ENCODE measurements at regions not wholly inside any gene's neighbourhood (a gene's known extent, or its start where the extent isn't known, plus 50 kb on each side); places are given as distances from the start of the nearest gene placed in this dataset.

DNA sequence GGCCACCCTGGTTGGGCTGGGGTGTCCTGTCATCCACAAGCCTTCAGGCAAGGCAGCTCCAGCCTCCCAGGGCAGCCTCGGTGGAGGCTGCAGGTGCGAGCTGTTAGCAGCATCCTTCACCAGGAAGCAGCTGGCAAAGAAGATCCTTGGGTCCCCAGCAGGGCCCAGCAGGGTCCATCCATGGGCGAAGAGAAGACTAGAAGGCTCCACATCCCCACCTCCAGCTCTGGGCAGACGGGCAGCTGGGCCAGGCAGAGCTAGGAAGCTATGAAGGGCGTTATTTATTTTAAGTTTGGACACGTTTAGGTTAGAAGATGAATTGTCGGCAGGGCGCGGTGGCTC is 348.5 kb downstream of the TCERG1L start:
- H3K4me1 ChIP-seq (ENCODE audit: insufficient read depth, low read length): no peaks in the 10 kb centered on the region
- H4K91ac ChIP-seq (ENCODE audit: insufficient read length, low read depth, low read length): no peak overlapping the region
- WGBS (ENCODE audit: extremely low coverage, insufficient read length, low lambda C conversion rate): no CpG with 5 or more reads among the region's 9 CpGs
- peaks cover 0 to 3% of the 10 kb centered on the region in 2 experiments; a peak in 3 of 4 replicates for H3K4me1 Mint-ChIP-seq
- no peak overlapping the region for H3K4ac ChIP-seq (ENCODE audit: low read depth, low read length)
- H4K8ac ChIP-seq (replicated peaks; ENCODE audit: insufficient read length, low read depth, low read length): no peak overlapping the region
- H2BK12ac ChIP-seq (ENCODE audit: insufficient read length, low read depth, low read length): no peak overlapping the region
- peaks cover 0 to 5% of the 10 kb centered on the region in 2 experiments; a peak in 4 of 5 replicates for H3K9me3 Mint-ChIP-seq
- peaks cover 6% of the 10 kb centered on the region for H3K27me3 Mint-ChIP-seq (ENCODE audit: low read depth)
- peaks cover 0 to 1% (median 0%) of the 10 kb centered on the region in 3 experiments; a peak in 2 of 7 replicates for H3K36me3 Mint-ChIP-seq (ENCODE audit: insufficient read depth in 1 of 3, low read depth in 3 of 3)
- no peak overlapping the region for H2BK5ac ChIP-seq (ENCODE audit: insufficient read length, low read length)
- no peaks in the 10 kb centered on the region; the same call in 1 of the 2 replicates for H3K79me2 ChIP-seq (ENCODE audit: insufficient read depth, low read length)
- H3T11ph ChIP-seq (ENCODE audit: low read length): no peak overlapping the region
- no peak overlapping the region for H3K56ac ChIP-seq (ENCODE audit: insufficient read length, low read depth, low read length)
- no peak overlapping the region for H4K5ac ChIP-seq (ENCODE audit: insufficient read length, low read depth, low read length)
- TF ChIP-seq, protein P1, sequence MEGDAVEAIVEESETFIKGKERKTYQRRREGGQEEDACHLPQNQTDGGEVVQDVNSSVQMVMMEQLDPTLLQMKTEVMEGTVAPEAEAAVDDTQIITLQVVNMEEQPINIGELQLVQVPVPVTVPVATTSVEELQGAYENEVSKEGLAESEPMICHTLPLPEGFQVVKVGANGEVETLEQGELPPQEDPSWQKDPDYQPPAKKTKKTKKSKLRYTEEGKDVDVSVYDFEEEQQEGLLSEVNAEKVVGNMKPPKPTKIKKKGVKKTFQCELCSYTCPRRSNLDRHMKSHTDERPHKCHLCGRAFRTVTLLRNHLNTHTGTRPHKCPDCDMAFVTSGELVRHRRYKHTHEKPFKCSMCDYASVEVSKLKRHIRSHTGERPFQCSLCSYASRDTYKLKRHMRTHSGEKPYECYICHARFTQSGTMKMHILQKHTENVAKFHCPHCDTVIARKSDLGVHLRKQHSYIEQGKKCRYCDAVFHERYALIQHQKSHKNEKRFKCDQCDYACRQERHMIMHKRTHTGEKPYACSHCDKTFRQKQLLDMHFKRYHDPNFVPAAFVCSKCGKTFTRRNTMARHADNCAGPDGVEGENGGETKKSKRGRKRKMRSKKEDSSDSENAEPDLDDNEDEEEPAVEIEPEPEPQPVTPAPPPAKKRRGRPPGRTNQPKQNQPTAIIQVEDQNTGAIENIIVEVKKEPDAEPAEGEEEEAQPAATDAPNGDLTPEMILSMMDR (conservative IDR thresholded peaks at IDR 0.05): no peak
- no peak overlapping the region for H2BK20ac ChIP-seq (ENCODE audit: low read depth, low read length, poor library complexity, severe bottlenecking)
- no peak overlapping the region for H2AK5ac ChIP-seq (ENCODE audit: insufficient read length, low read length)
- no peaks in the 10 kb centered on the region for H4K20me1 ChIP-seq (ENCODE audit: control insufficient read depth, insufficient read depth, insufficient read length)
- H3K79me1 ChIP-seq (ENCODE audit: insufficient read depth, low read depth, low read length, poor library complexity, severe bottlenecking): no peaks in the 10 kb centered on the region
- H3K18ac ChIP-seq (ENCODE audit: insufficient read length, low read depth, low read length): no peak overlapping the region
- no peak for DNase-seq
- no peak overlapping the region for H3K4me2 ChIP-seq (ENCODE audit: insufficient read depth, insufficient read length, low read length)
- no peak overlapping the region for H2BK15ac ChIP-seq (ENCODE audit: low read depth, low read length)
- H3K9me3 ChIP-seq (ENCODE audit: control insufficient read depth, low read depth, low read length): no peaks in the 10 kb centered on the region
- no peaks in the 10 kb centered on the region for H3K27me3 ChIP-seq (ENCODE audit: insufficient read depth, low read length)
- no peak overlapping the region for H3K27ac ChIP-seq (ENCODE audit: insufficient read length, low read depth, low read length)
- no peak overlapping the region for H3K9ac ChIP-seq (ENCODE audit: extremely low read depth, insufficient read length, low read length)
- H3K27ac Mint-ChIP-seq: no peak overlapping the region
- no peak overlapping the region for H2BK120ac ChIP-seq (ENCODE audit: low read depth, low read length, poor library complexity, severe bottlenecking)
- no peak overlapping the region for H3K14ac ChIP-seq (ENCODE audit: insufficient read depth, low read length)
- H3K23me2 ChIP-seq (ENCODE audit: insufficient read length, low read depth, low read length, poor library complexity, severe bottlenecking): no peaks in the 10 kb centered on the region
- H3K23ac ChIP-seq (ENCODE audit: insufficient read length, low read depth, low read length): no peak overlapping the region
- H2AFZ ChIP-seq (ENCODE audit: low read length): no peak overlapping the region
- no peak overlapping the region for H3K4me3 Mint-ChIP-seq

All from H9 (cell line).